Vagina (tissue), 2 donors: ENCODE measurements at regions not wholly inside any gene's neighbourhood (a gene's known extent, or its start where the extent isn't known, plus 50 kb on each side); places are given as distances from the start of the nearest gene placed in this dataset.

Experiments used
- CTCF ChIP-seq, 3 experiments: fragments of 450-650 bp in 2 of 3; fragments of 200-600 bp in 1 of 3; sonication (generic) in 1 of 3; IDR thresholded peaks; one replicate each; pipeline ENCODE4 v1.5.1; 2017 to 2019; ENCODE audit warnings: antibody characterized with exemption in 3 of 3, mild to moderate bottlenecking in 2 of 3, moderate library complexity in 2 of 3
- POLR2A ChIP-seq, 2 donors: fragments of 450-650 bp; IDR thresholded peaks; one replicate each; pipeline ENCODE4 v1.6.1; 2017; ENCODE audit warnings: antibody characterized with exemption in 2 of 2, mild to moderate bottlenecking in 2 of 2, moderate library complexity in 2 of 2

- TF ChIP-seq POLR2A (IDR thresholded peaks at IDR 0.05) (no peak), CTCF (IDR thresholded peaks at IDR 0.05) (no peak)
Observed at GRCh38 chr6:167462514-167463312, 137.8 kb downstream of the TTLL2 start.
